ENCODE measurements at regions not wholly inside any gene's neighbourhood (a gene's known extent, or its start where the extent isn't known, plus 50 kb on each side); places are given as distances from the start of the nearest gene placed in this dataset.

- no peak for TF ChIP-seq CTCF (IDR thresholded peaks at IDR 0.05; ENCODE audit: insufficient read depth, low read length, poor library complexity, severe bottlenecking)
- no peak for TF ChIP-seq EZH2phosphoT487 (conservative IDR thresholded peaks at IDR 0.05; ENCODE audit: low read length)
Measured at GRCh38 chr12:74747305-74747704, 209.7 kb downstream of the ATXN7L3B start.
